ENCODE measurements at regions not wholly inside any gene's neighbourhood (a gene's known extent, or its start where the extent isn't known, plus 50 kb on each side); places are given as distances from the start of the nearest gene placed in this dataset.

GRCh38 chr13:75038393-75039113, 443.4 kb downstream of the TBC1D4 start:
- ATAC-seq = no peak

GRCh38 chr13:75025956-75026355, 456.0 kb downstream of the TBC1D4 start:
- 4 to 31% methylated on average over 2 of the region's 2 CpGs for WGBS, 2 donors (ENCODE audit: low coverage in 1 of 2)
- H3K4me3 ChIP-seq = no peak overlapping the region
- no peak for TF ChIP-seq POLR2A (IDR thresholded peaks at IDR 0.05)
- no peak for TF ChIP-seq CTCF (IDR thresholded peaks at IDR 0.05)
- no peak for TF ChIP-seq EP300 (IDR thresholded peaks at IDR 0.05)
- no peak for TF ChIP-seq POLR2AphosphoS5 (IDR thresholded peaks at IDR 0.05)
- H3K27ac ChIP-seq = no peak overlapping the region
- no peaks in the 10 kb centered on the region for H3K9me3 ChIP-seq
- no peaks in the 10 kb centered on the region for H3K36me3 ChIP-seq
- ATAC-seq = no peak
- H3K4me1 ChIP-seq = no peaks in the 10 kb centered on the region
- no peaks in the 10 kb centered on the region for H3K27me3 ChIP-seq

More at GRCh38 chr13:75038393-75039113, 443.4 kb downstream of the TBC1D4 start:
- Histone ChIP-seq H3K9me3 (peaks cover 0 to 28% (median 0%) of the 10 kb centered on the region in 3 donors), H3K27ac (no peak overlapping the region), H3K4me3 (no peak overlapping the region), H3K4me1 (no peaks in the 10 kb centered on the region), H3K27me3 (no peaks in the 10 kb centered on the region), H3K36me3 (no peaks in the 10 kb centered on the region)
- WGBS, 2 donors (ENCODE audit: low coverage in 1 of 2) = 100% methylated on average over 1 of the region's 1 CpG
- TF ChIP-seq CTCF (IDR thresholded peaks at IDR 0.05) = no peak
- no peak for TF ChIP-seq POLR2AphosphoS5 (IDR thresholded peaks at IDR 0.05)
- no peak for TF ChIP-seq POLR2A (IDR thresholded peaks at IDR 0.05)
- TF ChIP-seq EP300 (IDR thresholded peaks at IDR 0.05) = no peak

GRCh38 chr13:75024602-75025001, 457.4 kb downstream of the TBC1D4 start:
- 90% methylated on average over 1 of the region's 1 CpG; no CpG with 5 or more reads in 1 of the 2 donors for WGBS, 2 donors (ENCODE audit: low coverage in 1 of 2)
- ATAC-seq = no peak
- no peak overlapping the region for H3K4me3 ChIP-seq
- no peaks in the 10 kb centered on the region for H3K4me1 ChIP-seq
- no peaks in the 10 kb centered on the region for H3K27me3 ChIP-seq
- TF ChIP-seq CTCF (IDR thresholded peaks at IDR 0.05) (no peak), EP300 (IDR thresholded peaks at IDR 0.05) (no peak), POLR2AphosphoS5 (IDR thresholded peaks at IDR 0.05) (no peak)
- no peaks in the 10 kb centered on the region for H3K9me3 ChIP-seq
- H3K27ac ChIP-seq = no peak overlapping the region
- H3K36me3 ChIP-seq = no peaks in the 10 kb centered on the region

GRCh38 chr13:75023609-75024008, 458.4 kb downstream of the TBC1D4 start:
- no peak for ATAC-seq
- WGBS, 2 donors (ENCODE audit: low coverage in 1 of 2) = 92 to 100% methylated on average over 1 of the region's 1 CpG
- Histone ChIP-seq H3K4me1 (no peaks in the 10 kb centered on the region), H3K27me3 (no peaks in the 10 kb centered on the region), H3K27ac (no peak overlapping the region), H3K4me3 (no peak overlapping the region), H3K36me3 (no peaks in the 10 kb centered on the region), H3K9me3 (no peaks in the 10 kb centered on the region)
- TF ChIP-seq POLR2A (IDR thresholded peaks at IDR 0.05) (no peak), POLR2AphosphoS5 (IDR thresholded peaks at IDR 0.05) (no peak), CTCF (IDR thresholded peaks at IDR 0.05) (no peak), EP300 (IDR thresholded peaks at IDR 0.05) (no peak)

GRCh38 chr13:75021151-75021550, 460.8 kb downstream of the TBC1D4 start:
- no peak for ATAC-seq
- TF ChIP-seq POLR2AphosphoS5 (IDR thresholded peaks at IDR 0.05) (no peak), EP300 (IDR thresholded peaks at IDR 0.05) (no peak), POLR2A (IDR thresholded peaks at IDR 0.05) (no peak)
- H3K27me3 ChIP-seq = no peaks in the 10 kb centered on the region
- no peaks in the 10 kb centered on the region for H3K4me1 ChIP-seq
- no peaks in the 10 kb centered on the region for H3K36me3 ChIP-seq
- no peak overlapping the region for H3K4me3 ChIP-seq
- H3K27ac ChIP-seq = no peak overlapping the region
- H3K9me3 ChIP-seq = no peaks in the 10 kb centered on the region
- 92 to 100% methylated on average over 1 to 4 of the region's 5 CpGs for WGBS, 2 donors (ENCODE audit: low coverage in 1 of 2)

Data from gastroesophageal sphincter (tissue), 4 donors.